GM18498 (cell line): ENCODE measurements at regions not wholly inside any gene's neighbourhood (a gene's known extent, or its start where the extent isn't known, plus 50 kb on each side); places are given as distances from the start of the nearest gene placed in this dataset.
"Not testable (repeated sequence)": the region's sequence is repeated elsewhere in the genome, so short reads cannot be mapped to it uniquely, and the experiment has no call there.

Experiments used
- ATAC-seq: cut with Tn5 transposase; IDR thresholded peaks from one replicate; pipeline ENCODE4 v1.9.1; 2021; ENCODE audit warnings: mild to moderate bottlenecking, moderate library complexity; ENCODE audit not compliant: unreplicated experiment

- no peak for ATAC-seq
Measured at GRCh38 chr13:76630629-76631230, 255.5 kb downstream of the KCTD12 start.

- no peak for ATAC-seq
Measured at GRCh38 chr13:76622315-76623040, 263.7 kb downstream of the KCTD12 start.

GRCh38 chr13:76621705-76622104 lies 264.5 kb downstream of the KCTD12 start:
- ATAC-seq, result no peak

- no peak for ATAC-seq
Measured at GRCh38 chr13:76620036-76620435, 266.2 kb downstream of the KCTD12 start.

GRCh38 chr13:76619631-76620030 lies 266.6 kb downstream of the KCTD12 start:
- no peak for ATAC-seq

GRCh38 chr13:76610819-76611415 lies 275.3 kb downstream of the KCTD12 start:
- no peak for ATAC-seq

GRCh38 chr13:76609643-76610042 lies 276.6 kb downstream of the KCTD12 start:
- no peak for ATAC-seq

GRCh38 chr13:76607866-76608265 lies 278.3 kb downstream of the KCTD12 start:
- no peak for ATAC-seq

- no peak for ATAC-seq
Measured at GRCh38 chr13:76600081-76600480, 286.1 kb downstream of the KCTD12 start.

GRCh38 chr13:76597868-76598267 lies 288.3 kb downstream of the KCTD12 start:
- no peak for ATAC-seq

- no peak for ATAC-seq
Measured at GRCh38 chr13:76596216-76596615, 290.0 kb downstream of the KCTD12 start.

GRCh38 chr13:76594435-76594834 lies 291.8 kb downstream of the KCTD12 start:
- no peak for ATAC-seq

GRCh38 chr13:76586842-76587241 lies 299.4 kb downstream of the KCTD12 start:
- no peak for ATAC-seq

GRCh38 chr13:76579701-76580100 lies 306.5 kb downstream of the KCTD12 start:
- ATAC-seq, result no peak

GRCh38 chr13:76575634-76576033 lies 310.6 kb downstream of the KCTD12 start:
- not testable (repeated sequence) for ATAC-seq

GRCh38 chr13:76570510-76570971 lies 315.7 kb downstream of the KCTD12 start:
- ATAC-seq, result no peak

GRCh38 chr13:76556627-76557026 lies 329.6 kb downstream of the KCTD12 start:
- ATAC-seq, result no peak

- no peak for ATAC-seq
Measured at GRCh38 chr13:76552807-76553206, 333.4 kb downstream of the KCTD12 start.

- ATAC-seq, result no peak
Measured at GRCh38 chr13:76552041-76552772, 334.0 kb downstream of the KCTD12 start.

- no peak for ATAC-seq
Measured at GRCh38 chr13:76542176-76542575, 344.0 kb downstream of the KCTD12 start.

GRCh38 chr13:76538004-76538403 lies 348.2 kb downstream of the KCTD12 start:
- no peak for ATAC-seq
